SK-N-SH (cell line): ENCODE measurements at regions not wholly inside any gene's neighbourhood (a gene's known extent, or its start where the extent isn't known, plus 50 kb on each side); places are given as distances from the start of the nearest gene placed in this dataset.

Experiments used
- CTCF ChIA-PET: fragments of 300-600, 350-600 bp; formaldehyde crosslinking; extraction: SDS; loops from one replicate; lab custom pipeline; 2021; lab: Yijun Ruan, JAX
- POLR2A ChIA-PET: fragments of 350-600 bp; sonication (Branson Sonifier 250); formaldehyde crosslinking; extraction: SDS; loops from one replicate; lab custom pipeline; 2020; ENCODE audit warnings: antibody characterized with exemption, inconsistent platforms; lab: Yijun Ruan, JAX
- DNase-seq: peaks from one replicate; pipeline ENCODE4 v3.0.0; 2012
- H2AFZ ChIP-seq: fragments of 200-600 bp; sonication (generic); 2 replicates; pipeline ENCODE4 v1.8.1; 2016; ENCODE audit warnings: antibody characterized with exemption, mild to moderate bottlenecking, low read depth
- H3F3A ChIP-seq: fragments of 200-600 bp; sonication (generic); replicated peaks from 2 replicates; pipeline ENCODE3; 2016; ENCODE audit warnings: antibody characterized with exemption, mild to moderate bottlenecking; ENCODE audit not compliant: insufficient read depth
- H3K27ac ChIP-seq, 2 experiments: fragments of 200-500 bp in 1 of 2; fragments of 200-600 bp in 1 of 2; sonication (Bioruptor generic) in 1 of 2; sonication (generic), shearing (Covaris generic) in 1 of 2; 2 replicates each; pipeline versions ENCODE4 v1.5.1 to v1.6.1; 2014 to 2016; ENCODE audit warnings: low read depth in 2 of 2, inconsistent platforms in 1 of 2, low read length in 1 of 2, mild to moderate bottlenecking in 1 of 2, mixed read lengths in 1 of 2
- H3K27me3 ChIP-seq: fragments of 200-600 bp; sonication (generic), shearing (Covaris generic); 2 replicates; pipeline ENCODE4 v1.6.1; 2016; ENCODE audit warnings: mixed run types; ENCODE audit not compliant: insufficient read depth
- H3K36me3 ChIP-seq, 2 experiments: fragments of 200-500 bp in 1 of 2; fragments of 200-600 bp in 1 of 2; sonication (Bioruptor generic) in 1 of 2; sonication (generic) in 1 of 2; replicated peaks in 1 of 2; 2 replicates each; pipeline versions ENCODE3 to v1.5.1; 2014 to 2016; ENCODE audit warnings: low read length in 1 of 2, mild to moderate bottlenecking in 1 of 2; ENCODE audit not compliant: insufficient read depth in 2 of 2, control insufficient read depth in 1 of 2
- H3K4me1 ChIP-seq, 2 experiments: fragments of 200-500 bp in 1 of 2; fragments of 200-600 bp in 1 of 2; sonication (Bioruptor generic) in 1 of 2; sonication (generic), shearing (Covaris generic) in 1 of 2; 2 replicates each; pipeline versions ENCODE4 v1.5.1 to v1.6.1; 2014 to 2016; ENCODE audit warnings: low read depth in 1 of 2, low read length in 1 of 2, mixed run types in 1 of 2; ENCODE audit not compliant: insufficient read depth in 2 of 2, control insufficient read depth in 1 of 2
- H3K4me2 ChIP-seq: fragments of 200-600 bp; sonication (generic), shearing (Covaris generic); 2 replicates; pipeline ENCODE4 v1.6.1; 2017; ENCODE audit warnings: mixed run types
- H3K4me3 ChIP-seq, 2 experiments: fragments of 200-500 bp in 1 of 2; fragments of 200-600 bp in 1 of 2; sonication (Bioruptor generic) in 1 of 2; sonication (generic), shearing (Covaris generic) in 1 of 2; 2 replicates each; pipeline versions ENCODE4 v1.5.1 to v1.8.1; 2014 to 2016; ENCODE audit warnings: low read depth in 2 of 2, inconsistent platforms in 1 of 2, low read length in 1 of 2, mild to moderate bottlenecking in 1 of 2, mixed read lengths in 1 of 2, moderate library complexity in 1 of 2
- H3K79me2 ChIP-seq: fragments of 200-600 bp; sonication (generic); 2 replicates; pipeline ENCODE4 v1.8.1; 2017; ENCODE audit warnings: mild to moderate bottlenecking; ENCODE audit not compliant: insufficient read depth
- H3K9ac ChIP-seq: fragments of 200-600 bp; sonication (generic); 2 replicates; pipeline ENCODE4 v1.6.1; 2017; ENCODE audit warnings: mixed run types
- H3K9me2 ChIP-seq: fragments of 200-600 bp; sonication (generic); 2 replicates; pipeline ENCODE4 v1.6.1; 2017; ENCODE audit warnings: mixed run types
- H3K9me3 ChIP-seq: fragments of 200-600 bp; sonication (generic); 2 replicates; pipeline ENCODE4 v1.6.1; 2017; ENCODE audit warnings: mixed run types, mild to moderate bottlenecking, moderate library complexity
- H4K20me1 ChIP-seq: fragments of 200-600 bp; sonication (generic); 2 replicates; pipeline ENCODE4 v1.6.1; 2017; ENCODE audit warnings: mild to moderate bottlenecking, mixed run types; ENCODE audit not compliant: insufficient read depth
- EP300 ChIP-seq, 2 experiments: IDR thresholded peaks; 2 replicates each; pipeline versions ENCODE4 v1.4.0 to v1.6.1; 2012; ENCODE audit warnings: borderline replicate concordance in 1 of 2, low read depth in 1 of 2, low read length in 1 of 2
- EZH2phosphoT487 ChIP-seq: fragments of 200-600 bp; sonication (generic); IDR thresholded peaks from 2 replicates; pipeline ENCODE4 v1.6.1; 2017; ENCODE audit warnings: low read depth, mixed run types, mild to moderate bottlenecking, antibody characterized with exemption, moderate library complexity, borderline replicate concordance
- FOSL2 ChIP-seq: IDR thresholded peaks from 2 replicates; pipeline ENCODE4 v1.4.0; 2012; ENCODE audit warnings: low read depth, mild to moderate bottlenecking, moderate library complexity, borderline replicate concordance
- GABPA ChIP-seq: IDR thresholded peaks from 2 replicates; pipeline ENCODE4 v1.4.0; 2012; ENCODE audit warnings: low read depth, mild to moderate bottlenecking
- NRF1 ChIP-seq: IDR thresholded peaks from 2 replicates; pipeline ENCODE4 v1.6.1; 2012; ENCODE audit warnings: low read depth, mild to moderate bottlenecking, low read length
- POLR2AphosphoS5 ChIP-seq: IDR thresholded peaks from 2 replicates; pipeline ENCODE4 v1.6.1; 2012; ENCODE audit warnings: low read depth, low read length
- RAD21 ChIP-seq: IDR thresholded peaks from 2 replicates; pipeline ENCODE4 v1.6.1; 2012; ENCODE audit warnings: mild to moderate bottlenecking, low read length
- RCOR1 ChIP-seq: fragments of 150-350 bp; IDR thresholded peaks from 2 replicates; pipeline ENCODE4 v1.6.1; 2017; ENCODE audit warnings: antibody characterized with exemption, low read length
- SIN3A ChIP-seq: IDR thresholded peaks from 2 replicates; pipeline ENCODE4 v1.6.1; 2012; ENCODE audit warnings: low read depth, mild to moderate bottlenecking, low read length, moderate library complexity, borderline replicate concordance
- TEAD4 ChIP-seq: IDR thresholded peaks from 2 replicates; pipeline ENCODE4 v1.4.0; 2012; ENCODE audit warnings: mild to moderate bottlenecking, borderline replicate concordance; ENCODE audit not compliant: insufficient read depth
- WGBS: methylation state at CpG from one replicate; pipeline ENCODE4 v1.1.6; 2017; ENCODE audit warnings: low lambda C conversion rate; 5-methylcytosine and 5-hydroxymethylcytosine counted together
- TF ChIP-seq, protein P1 (sequence below): IDR thresholded peaks from 2 replicates; pipeline ENCODE4 v1.6.1; 2012; ENCODE audit warnings: mild to moderate bottlenecking, low read depth, low read length, moderate library complexity
- TF ChIP-seq, protein P2 (sequence below): fragments of 200-600 bp; sonication (generic); IDR thresholded peaks from 2 replicates; pipeline ENCODE4 v1.6.1; 2017; ENCODE audit warnings: antibody characterized with exemption, mild to moderate bottlenecking, moderate library complexity
- TF ChIP-seq, protein P3 (sequence below): fragments of 150-350 bp; IDR thresholded peaks from 2 replicates; pipeline ENCODE4 v1.6.1; 2017; ENCODE audit warnings: antibody characterized with exemption, low read length, low read depth, borderline replicate concordance

DNA sequence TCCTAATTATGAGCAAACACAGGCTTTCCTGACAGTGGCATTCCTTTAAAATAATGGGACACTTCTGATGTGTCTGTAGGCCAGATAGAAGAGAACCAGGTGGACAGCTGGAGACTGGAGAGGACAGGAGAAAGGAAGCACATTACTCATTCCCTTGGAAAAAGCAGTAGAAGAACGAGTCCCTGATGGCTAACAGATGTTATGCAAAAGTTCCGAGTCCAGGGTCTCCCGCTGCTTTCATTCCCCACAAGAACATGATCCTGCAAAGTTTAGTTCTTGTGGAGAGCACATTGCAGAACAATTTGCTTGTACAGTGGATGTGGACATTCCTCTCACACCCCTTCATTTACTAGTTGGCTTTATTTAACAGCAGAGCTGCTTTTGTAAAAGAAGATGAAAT is 137.6 kb downstream of the GPAM start:
- Histone ChIP-seq H3K27me3 (no peaks in the 10 kb centered on the region), H3K4me3 (no peak overlapping the region), H3K79me2 (no peaks in the 10 kb centered on the region), H3K9me3 (no peaks in the 10 kb centered on the region), H3K9ac (no peak overlapping the region), H3K4me2 (no peak overlapping the region), H2AFZ (no peak overlapping the region), H3K9me2 (no peaks in the 10 kb centered on the region), H4K20me1 (no peaks in the 10 kb centered on the region), H3K36me3 (no peaks in the 10 kb centered on the region), H3F3A (no peaks in the 10 kb centered on the region), H3K27ac (no peak overlapping the region), H3K4me1 (no peaks in the 10 kb centered on the region)
- TF ChIP-seq EP300 (IDR thresholded peaks at IDR 0.05; ENCODE audit: borderline replicate concordance in 1 of 2, low read depth in 1 of 2, low read length in 1 of 2) (no peak), TEAD4 (no peak), GABPA (no peak), NRF1 (no peak), POLR2AphosphoS5 (no peak), SIN3A (no peak)
- TF ChIP-seq, protein P1, sequence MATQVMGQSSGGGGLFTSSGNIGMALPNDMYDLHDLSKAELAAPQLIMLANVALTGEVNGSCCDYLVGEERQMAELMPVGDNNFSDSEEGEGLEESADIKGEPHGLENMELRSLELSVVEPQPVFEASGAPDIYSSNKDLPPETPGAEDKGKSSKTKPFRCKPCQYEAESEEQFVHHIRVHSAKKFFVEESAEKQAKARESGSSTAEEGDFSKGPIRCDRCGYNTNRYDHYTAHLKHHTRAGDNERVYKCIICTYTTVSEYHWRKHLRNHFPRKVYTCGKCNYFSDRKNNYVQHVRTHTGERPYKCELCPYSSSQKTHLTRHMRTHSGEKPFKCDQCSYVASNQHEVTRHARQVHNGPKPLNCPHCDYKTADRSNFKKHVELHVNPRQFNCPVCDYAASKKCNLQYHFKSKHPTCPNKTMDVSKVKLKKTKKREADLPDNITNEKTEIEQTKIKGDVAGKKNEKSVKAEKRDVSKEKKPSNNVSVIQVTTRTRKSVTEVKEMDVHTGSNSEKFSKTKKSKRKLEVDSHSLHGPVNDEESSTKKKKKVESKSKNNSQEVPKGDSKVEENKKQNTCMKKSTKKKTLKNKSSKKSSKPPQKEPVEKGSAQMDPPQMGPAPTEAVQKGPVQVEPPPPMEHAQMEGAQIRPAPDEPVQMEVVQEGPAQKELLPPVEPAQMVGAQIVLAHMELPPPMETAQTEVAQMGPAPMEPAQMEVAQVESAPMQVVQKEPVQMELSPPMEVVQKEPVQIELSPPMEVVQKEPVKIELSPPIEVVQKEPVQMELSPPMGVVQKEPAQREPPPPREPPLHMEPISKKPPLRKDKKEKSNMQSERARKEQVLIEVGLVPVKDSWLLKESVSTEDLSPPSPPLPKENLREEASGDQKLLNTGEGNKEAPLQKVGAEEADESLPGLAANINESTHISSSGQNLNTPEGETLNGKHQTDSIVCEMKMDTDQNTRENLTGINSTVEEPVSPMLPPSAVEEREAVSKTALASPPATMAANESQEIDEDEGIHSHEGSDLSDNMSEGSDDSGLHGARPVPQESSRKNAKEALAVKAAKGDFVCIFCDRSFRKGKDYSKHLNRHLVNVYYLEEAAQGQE: no peak
- TF ChIP-seq, protein P2, sequence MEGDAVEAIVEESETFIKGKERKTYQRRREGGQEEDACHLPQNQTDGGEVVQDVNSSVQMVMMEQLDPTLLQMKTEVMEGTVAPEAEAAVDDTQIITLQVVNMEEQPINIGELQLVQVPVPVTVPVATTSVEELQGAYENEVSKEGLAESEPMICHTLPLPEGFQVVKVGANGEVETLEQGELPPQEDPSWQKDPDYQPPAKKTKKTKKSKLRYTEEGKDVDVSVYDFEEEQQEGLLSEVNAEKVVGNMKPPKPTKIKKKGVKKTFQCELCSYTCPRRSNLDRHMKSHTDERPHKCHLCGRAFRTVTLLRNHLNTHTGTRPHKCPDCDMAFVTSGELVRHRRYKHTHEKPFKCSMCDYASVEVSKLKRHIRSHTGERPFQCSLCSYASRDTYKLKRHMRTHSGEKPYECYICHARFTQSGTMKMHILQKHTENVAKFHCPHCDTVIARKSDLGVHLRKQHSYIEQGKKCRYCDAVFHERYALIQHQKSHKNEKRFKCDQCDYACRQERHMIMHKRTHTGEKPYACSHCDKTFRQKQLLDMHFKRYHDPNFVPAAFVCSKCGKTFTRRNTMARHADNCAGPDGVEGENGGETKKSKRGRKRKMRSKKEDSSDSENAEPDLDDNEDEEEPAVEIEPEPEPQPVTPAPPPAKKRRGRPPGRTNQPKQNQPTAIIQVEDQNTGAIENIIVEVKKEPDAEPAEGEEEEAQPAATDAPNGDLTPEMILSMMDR: no peak
- CTCF ChIA-PET: interaction anchor here (0.6 to 1.0 kb wide), 2 partner anchors 92 to 195 kb away, joined by 3 read pairs; no protein-coding TSS in a partner anchor
- POLR2A ChIA-PET: no interaction called here
- no peak for DNase-seq
- 29% methylated on average over 3 of the region's 3 CpGs for WGBS

DNA sequence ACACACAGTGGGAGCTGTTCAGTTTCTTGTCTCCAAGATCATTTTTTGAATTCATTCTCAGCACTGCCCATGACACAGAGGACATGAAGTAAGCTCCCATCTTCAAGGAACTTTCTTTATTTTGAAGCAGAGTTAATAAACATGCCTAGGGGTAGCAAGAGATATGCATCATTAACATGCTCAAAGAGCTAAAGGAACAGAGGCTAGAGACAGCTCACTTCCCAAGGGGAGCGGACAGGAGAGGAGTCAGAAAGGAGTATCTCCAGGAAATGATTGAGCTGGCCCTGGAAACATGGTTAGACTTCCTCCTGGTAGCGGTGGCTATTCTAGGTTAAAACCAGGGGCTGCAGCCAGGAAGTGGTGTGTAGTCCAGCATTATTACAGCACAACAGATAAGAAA is 135.9 kb downstream of the GPAM start:
- DNase-seq: no peak
- Histone ChIP-seq H3F3A (no peaks in the 10 kb centered on the region), H3K4me2 (no peak overlapping the region), H3K27ac (no peak overlapping the region), H2AFZ (no peak overlapping the region), H3K36me3 (no peaks in the 10 kb centered on the region), H3K79me2 (no peaks in the 10 kb centered on the region), H3K9me2 (no peaks in the 10 kb centered on the region), H3K4me3 (no peak overlapping the region), H4K20me1 (no peaks in the 10 kb centered on the region), H3K27me3 (no peaks in the 10 kb centered on the region), H3K9me3 (no peaks in the 10 kb centered on the region), H3K4me1 (peaks cover 0 to 3% of the 10 kb centered on the region in 2 experiments; a peak in 1 of 4 replicates), H3K9ac (no peak overlapping the region)
- CTCF ChIA-PET: no interaction called here
- POLR2A ChIA-PET: no interaction called here
- no peak for TF ChIP-seq RCOR1
- no peak for TF ChIP-seq RAD21
- TF ChIP-seq, protein P3, sequence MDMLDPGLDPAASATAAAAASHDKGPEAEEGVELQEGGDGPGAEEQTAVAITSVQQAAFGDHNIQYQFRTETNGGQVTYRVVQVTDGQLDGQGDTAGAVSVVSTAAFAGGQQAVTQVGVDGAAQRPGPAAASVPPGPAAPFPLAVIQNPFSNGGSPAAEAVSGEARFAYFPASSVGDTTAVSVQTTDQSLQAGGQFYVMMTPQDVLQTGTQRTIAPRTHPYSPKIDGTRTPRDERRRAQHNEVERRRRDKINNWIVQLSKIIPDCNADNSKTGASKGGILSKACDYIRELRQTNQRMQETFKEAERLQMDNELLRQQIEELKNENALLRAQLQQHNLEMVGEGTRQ: no peak
- no peak for TF ChIP-seq TEAD4
- TF ChIP-seq FOSL2: no peak
- TF ChIP-seq EZH2phosphoT487: no peak
- 67% methylated on average over 1 of the region's 2 CpGs for WGBS
